ENCODE measurements at regions not wholly inside any gene's neighbourhood (a gene's known extent, or its start where the extent isn't known, plus 50 kb on each side); places are given as distances from the start of the nearest gene placed in this dataset.

DNA sequence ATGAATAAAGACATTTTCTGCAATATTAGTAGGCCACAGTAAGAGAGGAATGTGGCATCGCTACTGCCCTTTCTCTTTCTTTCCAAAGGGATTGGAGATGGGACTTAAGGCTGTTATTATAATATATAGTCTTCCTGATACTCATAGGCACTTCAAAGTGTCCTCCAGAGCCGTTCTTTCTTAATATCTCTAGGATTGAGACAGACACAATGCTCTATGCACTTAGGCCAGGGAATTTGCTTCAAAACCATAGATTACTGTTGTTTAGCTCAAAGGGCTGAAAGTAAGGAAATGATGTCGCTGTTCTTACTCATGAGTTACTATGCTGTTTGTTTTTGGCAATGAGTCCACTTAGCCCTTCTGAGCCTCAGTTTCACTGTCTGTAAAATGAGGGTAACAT lies 590.5 kb downstream of the CDH11 start:
- Histone ChIP-seq H3K4me1 (peaks cover 0 to 5% (median 0%) of the 10 kb centered on the region in 4 donors), H3K9me3 (no peaks in the 10 kb centered on the region), H3K36me3 (no peaks in the 10 kb centered on the region), H3K27me3 (no peaks in the 10 kb centered on the region), H3K4me3 (no peak overlapping the region), H3K27ac (no peak overlapping the region)
- WGBS, 5 donors: 69 to 74% (median 71%) methylated on average over 3 of the region's 3 CpGs
- DNase-seq: no peak
- intact Hi-C loops (cut with DNase I; ENCODE audit: low total_unique reads): no loop called here
- TF ChIP-seq EP300 (IDR thresholded peaks at IDR 0.05): no peak

DNA sequence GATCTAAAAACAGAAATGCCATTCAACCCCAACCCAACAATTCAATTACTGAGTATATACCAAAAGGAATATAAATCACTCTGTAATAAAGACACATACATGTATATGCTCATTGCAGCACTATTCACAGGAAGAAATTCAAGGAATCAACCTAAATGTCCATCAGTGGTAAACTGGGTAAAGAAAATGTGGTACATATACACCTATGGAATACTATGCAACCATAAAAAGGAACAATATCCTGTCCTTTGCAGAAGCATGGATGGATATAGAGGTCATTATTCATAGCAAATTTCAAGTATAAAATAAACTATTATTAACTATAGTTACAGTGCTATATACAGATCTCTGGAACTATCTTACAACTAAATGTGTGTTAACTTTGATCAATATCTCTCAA lies 599.3 kb downstream of the CDH11 start:
- H3K9me3 ChIP-seq: no peaks in the 10 kb centered on the region
- no peaks in the 10 kb centered on the region for H3K27me3 ChIP-seq
- H3K36me3 ChIP-seq: no peaks in the 10 kb centered on the region
- H3K27ac ChIP-seq: no peak overlapping the region
- intact Hi-C loops (cut with DNase I; ENCODE audit: low total_unique reads): no loop called here
- TF ChIP-seq EP300 (IDR thresholded peaks at IDR 0.05) (no peak), POLR2AphosphoS5 (IDR thresholded peaks at IDR 0.05) (no peak), POLR2A (IDR thresholded peaks at IDR 0.05) (no peak)
- TF ChIP-seq, protein P1, sequence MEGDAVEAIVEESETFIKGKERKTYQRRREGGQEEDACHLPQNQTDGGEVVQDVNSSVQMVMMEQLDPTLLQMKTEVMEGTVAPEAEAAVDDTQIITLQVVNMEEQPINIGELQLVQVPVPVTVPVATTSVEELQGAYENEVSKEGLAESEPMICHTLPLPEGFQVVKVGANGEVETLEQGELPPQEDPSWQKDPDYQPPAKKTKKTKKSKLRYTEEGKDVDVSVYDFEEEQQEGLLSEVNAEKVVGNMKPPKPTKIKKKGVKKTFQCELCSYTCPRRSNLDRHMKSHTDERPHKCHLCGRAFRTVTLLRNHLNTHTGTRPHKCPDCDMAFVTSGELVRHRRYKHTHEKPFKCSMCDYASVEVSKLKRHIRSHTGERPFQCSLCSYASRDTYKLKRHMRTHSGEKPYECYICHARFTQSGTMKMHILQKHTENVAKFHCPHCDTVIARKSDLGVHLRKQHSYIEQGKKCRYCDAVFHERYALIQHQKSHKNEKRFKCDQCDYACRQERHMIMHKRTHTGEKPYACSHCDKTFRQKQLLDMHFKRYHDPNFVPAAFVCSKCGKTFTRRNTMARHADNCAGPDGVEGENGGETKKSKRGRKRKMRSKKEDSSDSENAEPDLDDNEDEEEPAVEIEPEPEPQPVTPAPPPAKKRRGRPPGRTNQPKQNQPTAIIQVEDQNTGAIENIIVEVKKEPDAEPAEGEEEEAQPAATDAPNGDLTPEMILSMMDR (IDR thresholded peaks at IDR 0.05): no peak
- H3K4me3 ChIP-seq: no peak overlapping the region
- no peak for DNase-seq
- no peaks in the 10 kb centered on the region for H3K4me1 ChIP-seq

DNA sequence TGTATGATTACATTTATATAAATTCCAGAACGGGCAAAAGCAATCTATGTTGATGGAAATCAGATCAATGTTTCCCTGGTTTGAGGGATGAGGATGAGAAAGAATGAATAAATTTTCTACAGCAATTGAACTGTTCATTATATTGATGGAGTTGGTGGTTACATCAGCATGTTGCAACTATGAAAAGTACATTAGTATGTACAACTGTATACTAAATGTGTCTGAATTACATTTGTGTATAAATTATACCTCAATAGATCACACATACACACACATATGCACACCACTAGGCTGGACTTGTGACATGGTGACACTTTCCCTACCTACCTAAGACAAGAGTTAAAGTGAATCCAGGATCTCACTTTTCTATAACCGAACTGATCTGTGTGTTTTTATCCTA lies 608.0 kb downstream of the CDH11 start:
- intact Hi-C loops (cut with DNase I; ENCODE audit: low total_unique reads): no loop called here
- TF ChIP-seq POLR2A (IDR thresholded peaks at IDR 0.05): no peak
- TF ChIP-seq POLR2AphosphoS5 (IDR thresholded peaks at IDR 0.05): no peak
- TF ChIP-seq EP300 (IDR thresholded peaks at IDR 0.05): no peak
- TF ChIP-seq, protein P1 (IDR thresholded peaks at IDR 0.05): no peak
- no peak overlapping the region for H3K4me3 ChIP-seq
- no peak for DNase-seq
- no peaks in the 10 kb centered on the region for H3K4me1 ChIP-seq
- H3K36me3 ChIP-seq: no peaks in the 10 kb centered on the region
- H3K27ac ChIP-seq: no peak overlapping the region
- H3K27me3 ChIP-seq: no peaks in the 10 kb centered on the region
- peaks cover 0 to 7% (median 2%) of the 10 kb centered on the region in 4 donors for H3K9me3 ChIP-seq
- 68 to 83% (median 80%) methylated on average over 2 of the region's 2 CpGs for WGBS, 5 donors

DNA sequence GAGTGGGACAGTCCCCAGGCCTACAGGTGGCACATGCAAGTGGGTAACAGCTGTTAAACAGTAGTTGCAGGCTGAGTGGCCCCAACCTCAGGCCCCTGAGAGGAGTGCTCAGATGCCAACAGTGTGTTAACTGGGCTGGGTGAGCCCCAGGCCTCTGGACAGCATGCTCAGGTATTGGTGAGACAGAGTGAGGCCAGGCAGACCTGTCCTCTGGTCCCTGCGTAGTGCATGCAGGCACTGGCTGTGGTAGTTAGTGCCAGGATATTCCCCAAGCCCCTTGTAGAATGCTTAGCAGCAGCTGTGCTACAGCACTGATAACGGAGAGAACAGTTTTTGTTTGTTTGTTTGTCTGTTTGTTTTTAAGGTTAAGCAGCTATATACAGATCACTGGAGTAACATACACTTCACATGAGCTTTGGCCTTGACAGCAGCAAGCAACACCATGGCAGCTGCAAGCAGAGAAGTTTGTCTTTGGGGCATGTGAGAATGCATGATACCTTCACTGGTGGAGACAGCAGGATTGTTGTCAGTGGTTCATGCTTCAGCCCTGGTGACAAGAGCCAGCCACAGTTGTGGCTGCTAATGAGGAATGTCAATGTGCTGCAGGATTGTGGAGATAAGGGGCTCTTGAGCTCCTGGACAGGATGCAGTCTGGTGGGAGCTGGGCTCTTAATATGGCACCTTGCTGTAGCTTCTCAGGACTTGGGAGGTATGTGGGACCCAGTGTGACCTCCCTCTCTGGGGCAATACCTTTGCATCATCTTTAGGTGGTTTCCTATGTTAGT lies 614.4 kb downstream of the CDH11 start:
- Histone ChIP-seq H3K27me3 (no peaks in the 10 kb centered on the region), H3K9me3 (peaks cover 0 to 8% (median 4%) of the 10 kb centered on the region in 4 donors), H3K4me1 (no peaks in the 10 kb centered on the region), H3K27ac (no peak overlapping the region), H3K4me3 (no peak overlapping the region), H3K36me3 (no peaks in the 10 kb centered on the region)
- 70 to 83% (median 79%) methylated on average over 1 to 2 of the region's 2 CpGs for WGBS, 5 donors
- TF ChIP-seq POLR2AphosphoS5 (IDR thresholded peaks at IDR 0.05) (no peak), POLR2A (IDR thresholded peaks at IDR 0.05) (no peak), EP300 (IDR thresholded peaks at IDR 0.05) (no peak)
- TF ChIP-seq, protein P1 (IDR thresholded peaks at IDR 0.05): no peak
- intact Hi-C loops (cut with DNase I; ENCODE audit: low total_unique reads): no loop called here
- no peak for DNase-seq

DNA sequence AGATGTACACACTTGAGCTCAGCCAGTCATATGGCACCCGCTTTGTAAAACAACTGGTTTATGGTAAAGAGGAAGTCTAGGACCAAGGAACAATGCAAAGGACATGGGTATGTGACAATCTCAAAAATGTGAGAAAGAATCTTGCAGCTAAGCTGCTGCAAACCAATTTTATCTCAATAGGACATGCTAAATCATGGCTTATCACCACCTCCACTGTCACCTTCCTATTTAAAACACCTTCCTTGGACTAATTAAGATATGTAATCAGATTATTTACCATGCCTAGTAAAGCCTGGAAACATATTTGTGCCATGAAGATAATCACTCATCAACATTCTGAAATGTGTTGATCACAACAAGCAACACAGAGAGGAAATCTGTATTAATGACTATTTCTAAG lies 622.7 kb downstream of the CDH11 start:
- whole genome bisulfite sequencing, 5 donors: 79 to 95% (median 84%) methylated on average over 1 of the region's 1 CpG
- no peak overlapping the region for H3K4me3 ChIP-seq
- intact Hi-C loops (cut with DNase I; ENCODE audit: low total_unique reads): no loop called here
- H3K9me3 ChIP-seq: no peaks in the 10 kb centered on the region
- H3K4me1 ChIP-seq: no peaks in the 10 kb centered on the region
- H3K27me3 ChIP-seq: no peaks in the 10 kb centered on the region
- TF ChIP-seq, protein P1 (IDR thresholded peaks at IDR 0.05): no peak
- TF ChIP-seq POLR2A (IDR thresholded peaks at IDR 0.05): no peak
- no peak for TF ChIP-seq EP300 (IDR thresholded peaks at IDR 0.05)
- no peak for TF ChIP-seq POLR2AphosphoS5 (IDR thresholded peaks at IDR 0.05)
- no peaks in the 10 kb centered on the region for H3K36me3 ChIP-seq
- no peak overlapping the region for H3K27ac ChIP-seq
- DNase-seq: no peak

All from stomach (tissue), 8 donors.